GM23338 (cell line): ENCODE measurements at regions not wholly inside any gene's neighbourhood (a gene's known extent, or its start where the extent isn't known, plus 50 kb on each side); places are given as distances from the start of the nearest gene placed in this dataset.

Source experiments
- CREB1 ChIP-seq: fragments of 250-450 bp; sonication (Bioruptor Pico); IDR thresholded peaks from 2 replicates; pipeline ENCODE4 v1.5.0; 2020; ENCODE audit warnings: low read depth, mild to moderate bottlenecking, moderate library complexity
- CTCF ChIP-seq, 2 experiments: fragments of 200-600 bp in 1 of 2; sonication (generic) in 1 of 2; conservative IDR thresholded peaks; 2 replicates each; pipeline versions ENCODE4 v1.5.1 to v1.6.1; 2016 to 2017; ENCODE audit warnings: antibody characterized with exemption in 2 of 2, low read depth in 2 of 2, mild to moderate bottlenecking in 2 of 2, moderate library complexity in 1 of 2
- EZH2 ChIP-seq: fragments of 200-600 bp; sonication (generic); IDR thresholded peaks from one replicate; pipeline ENCODE4 v1.8.0; 2017; ENCODE audit warnings: antibody characterized with exemption, mild to moderate bottlenecking, low read depth; ENCODE audit not compliant: unreplicated experiment
- EZH2phosphoT487 ChIP-seq: fragments of 200-600 bp; sonication (generic); IDR thresholded peaks from one replicate; pipeline ENCODE4 v1.8.1; 2018; ENCODE audit warnings: antibody characterized with exemption; ENCODE audit not compliant: unreplicated experiment
- JUNB ChIP-seq: IDR thresholded peaks from one replicate; pipeline ENCODE4 v1.6.1; 2016; ENCODE audit warnings: antibody characterized with exemption; ENCODE audit not compliant: unreplicated experiment
- POLR2AphosphoS5 ChIP-seq: IDR thresholded peaks from 2 replicates; pipeline ENCODE4 v1.6.1; 2016; ENCODE audit warnings: antibody characterized with exemption, low read depth
- REST ChIP-seq: IDR thresholded peaks from one replicate; pipeline ENCODE4 v1.6.1; 2018; ENCODE audit warnings: antibody characterized with exemption; ENCODE audit not compliant: unreplicated experiment
- ZNF331 ChIP-seq: fragments of 250-450 bp; sonication (Bioruptor Pico); IDR thresholded peaks from 2 replicates; pipeline ENCODE4 v1.5.0; 2020; ENCODE audit warnings: low read depth, mild to moderate bottlenecking, moderate library complexity
- ZNF462 ChIP-seq: fragments of 250-450 bp; sonication (Bioruptor Pico); IDR thresholded peaks from 2 replicates; pipeline ENCODE4 v1.5.0; 2020; ENCODE audit warnings: mild to moderate bottlenecking, moderate library complexity

GRCh38 chr17:33628500-33629346, 335.6 kb upstream of the ASIC2 start:
- TF ChIP-seq POLR2AphosphoS5 = no peak
- no peak for TF ChIP-seq CTCF (conservative IDR thresholded peaks at IDR 0.05; ENCODE audit: low read depth in 2 of 2)
- no peak for TF ChIP-seq CREB1 (CRISPR knock-in tag)
- no peak for TF ChIP-seq JUNB
- no peak for TF ChIP-seq EZH2phosphoT487
- TF ChIP-seq EZH2 = no peak
- no peak for TF ChIP-seq REST
- no peak for TF ChIP-seq ZNF331 (CRISPR knock-in tag)
- no peak for TF ChIP-seq ZNF462
